HCT116 (cell line): ENCODE measurements at regions not wholly inside any gene's neighbourhood (a gene's known extent, or its start where the extent isn't known, plus 50 kb on each side); places are given as distances from the start of the nearest gene placed in this dataset.

Source experiments
- CEBPB ChIP-seq: IDR thresholded peaks from 2 replicates; pipeline ENCODE4 v1.6.1; 2012; ENCODE audit warnings: low read depth
- EZH2 ChIP-seq: fragments of 200-600 bp; sonication (generic); IDR thresholded peaks from 2 replicates; pipeline ENCODE4 v1.6.1; 2017; ENCODE audit warnings: antibody characterized with exemption, mixed run types
- EZH2phosphoT487 ChIP-seq: fragments of 200-600 bp; IDR thresholded peaks from 2 replicates; pipeline ENCODE4 v1.6.1; 2018; ENCODE audit warnings: antibody characterized with exemption, borderline replicate concordance
- POLR2A ChIP-seq: IDR thresholded peaks from 2 replicates; pipeline ENCODE4 v1.7.0; 2011; ENCODE audit warnings: borderline replicate concordance; ENCODE audit not compliant: insufficient read depth, insufficient read length; ENCODE audit errors: extremely low read depth
- POLR2AphosphoS5 ChIP-seq: IDR thresholded peaks from 2 replicates; pipeline ENCODE4 v1.6.1; 2011; ENCODE audit warnings: mild to moderate bottlenecking, low read depth, low read length, moderate library complexity

- TF ChIP-seq EZH2phosphoT487 (no peak), CEBPB (no peak), EZH2 (no peak), POLR2A (no peak), POLR2AphosphoS5 (no peak)
These were observed 424.3 kb downstream of the SETD4 start for GRCh38 chr21:35635994-35636393.
